H9 (cell line): ENCODE measurements at regions not wholly inside any gene's neighbourhood (a gene's known extent, or its start where the extent isn't known, plus 50 kb on each side); places are given as distances from the start of the nearest gene placed in this dataset.
"Not testable (repeated sequence)": the region's sequence is repeated elsewhere in the genome, so short reads cannot be mapped to it uniquely, and the experiment has no call there.

Experiments used
- DNase-seq: peaks from one replicate; pipeline ENCODE4 v3.0.0-alpha.2; 2017
- H2AFZ ChIP-seq: one replicate; pipeline ENCODE4 v1.6.1; 2013; ENCODE audit warnings: mild to moderate bottlenecking, low read length, control low read depth, moderate library complexity
- H2AK5ac ChIP-seq: 2 replicates; pipeline ENCODE4 v1.6.1; 2013; ENCODE audit warnings: low read length, control low read depth, mixed read lengths; ENCODE audit not compliant: insufficient read length
- H2BK120ac ChIP-seq: one replicate; pipeline ENCODE4 v1.6.1; 2013; ENCODE audit warnings: low read depth, mild to moderate bottlenecking, low read length, control low read depth, inconsistent platforms; ENCODE audit not compliant: poor library complexity, severe bottlenecking
- H2BK12ac ChIP-seq: 2 replicates; pipeline ENCODE4 v1.6.1; 2013; ENCODE audit warnings: low read length, control low read depth, mixed read lengths, low read depth; ENCODE audit not compliant: insufficient read length
- H2BK15ac ChIP-seq: 2 replicates; pipeline ENCODE4 v1.6.1; 2013; ENCODE audit warnings: low read depth, low read length, control low read depth
- H2BK20ac ChIP-seq: one replicate; pipeline ENCODE4 v1.6.1; 2013; ENCODE audit warnings: low read depth, mild to moderate bottlenecking, low read length, control low read depth, inconsistent platforms; ENCODE audit not compliant: poor library complexity, severe bottlenecking
- H2BK5ac ChIP-seq: 2 replicates; pipeline ENCODE4 v1.6.1; 2013; ENCODE audit warnings: low read length, control low read depth, mixed read lengths; ENCODE audit not compliant: insufficient read length
- H3K14ac ChIP-seq: 2 replicates; pipeline ENCODE4 v1.6.1; 2013; ENCODE audit warnings: low read length, control low read depth; ENCODE audit not compliant: insufficient read depth
- H3K18ac ChIP-seq: 2 replicates; pipeline ENCODE4 v1.6.1; 2013; ENCODE audit warnings: low read depth, mild to moderate bottlenecking, mixed read lengths, low read length, control low read depth; ENCODE audit not compliant: insufficient read length
- H3K23ac ChIP-seq: 2 replicates; pipeline ENCODE4 v1.6.1; 2013; ENCODE audit warnings: low read length, control low read depth, mixed read lengths, low read depth; ENCODE audit not compliant: insufficient read length
- H3K23me2 ChIP-seq: 2 replicates; pipeline ENCODE4 v1.6.1; 2013; ENCODE audit warnings: low read depth, mild to moderate bottlenecking, mixed read lengths, low read length, control low read depth; ENCODE audit not compliant: insufficient read length, poor library complexity, severe bottlenecking
- H3K27ac ChIP-seq: 2 replicates; pipeline ENCODE4 v1.5.1; 2013; ENCODE audit warnings: low read length, control low read depth, mixed read lengths, low read depth; ENCODE audit not compliant: insufficient read length
- H3K27me3 ChIP-seq: 2 replicates; pipeline ENCODE4 v1.6.1; 2013; ENCODE audit warnings: low read length, control low read depth, inconsistent platforms; ENCODE audit not compliant: insufficient read depth
- H3K4ac ChIP-seq: 2 replicates; pipeline ENCODE4 v1.6.1; 2013; ENCODE audit warnings: low read depth, mild to moderate bottlenecking, control low read depth, inconsistent platforms, low read length, moderate library complexity
- H3K4me1 ChIP-seq: 2 replicates; pipeline ENCODE4 v1.6.1; 2013; ENCODE audit warnings: low read length, control low read depth, inconsistent platforms; ENCODE audit not compliant: insufficient read depth
- H3K4me2 ChIP-seq: 2 replicates; pipeline ENCODE4 v1.6.1; 2013; ENCODE audit warnings: low read length, control low read depth, mixed read lengths; ENCODE audit not compliant: insufficient read length, insufficient read depth
- H3K56ac ChIP-seq: 2 replicates; pipeline ENCODE4 v1.6.1; 2013; ENCODE audit warnings: low read depth, mild to moderate bottlenecking, mixed read lengths, low read length, control low read depth; ENCODE audit not compliant: insufficient read length
- H3K79me1 ChIP-seq: 2 replicates; pipeline ENCODE4 v1.6.1; 2013; ENCODE audit warnings: low read depth, mild to moderate bottlenecking, moderate library complexity, low read length, control low read depth, inconsistent platforms; ENCODE audit not compliant: insufficient read depth, poor library complexity, severe bottlenecking
- H3K79me2 ChIP-seq: 2 replicates; pipeline ENCODE4 v1.6.1; 2013; ENCODE audit warnings: low read length, control low read depth, inconsistent platforms; ENCODE audit not compliant: insufficient read depth
- H3K9ac ChIP-seq: 2 replicates; pipeline ENCODE4 v1.6.1; 2013; ENCODE audit warnings: low read length, control low read depth, mixed read lengths; ENCODE audit not compliant: insufficient read length; ENCODE audit errors: extremely low read depth
- H3K9me3 ChIP-seq: one replicate; pipeline ENCODE4 v1.6.1; 2013; ENCODE audit warnings: low read depth, low read length, inconsistent platforms; ENCODE audit not compliant: control insufficient read depth
- H3T11ph ChIP-seq: one replicate; pipeline ENCODE4 v1.6.1; 2013; ENCODE audit warnings: mild to moderate bottlenecking, low read length, control low read depth, inconsistent platforms
- H4K20me1 ChIP-seq: one replicate; pipeline ENCODE4 v1.6.1; 2013; ENCODE audit not compliant: control insufficient read depth, insufficient read length, insufficient read depth
- H4K5ac ChIP-seq: 2 replicates; pipeline ENCODE4 v1.6.1; 2013; ENCODE audit warnings: low read depth, mild to moderate bottlenecking, mixed read lengths, low read length, control low read depth; ENCODE audit not compliant: insufficient read length
- H4K8ac ChIP-seq: replicated peaks from 2 replicates; pipeline ENCODE4 v1.6.1; 2013; ENCODE audit warnings: low read length, control low read depth, mixed read lengths, low read depth; ENCODE audit not compliant: insufficient read length
- H4K91ac ChIP-seq: 2 replicates; pipeline ENCODE4 v1.6.1; 2013; ENCODE audit warnings: low read depth, mild to moderate bottlenecking, moderate library complexity, mixed read lengths, low read length, control low read depth; ENCODE audit not compliant: insufficient read length
- H3K27ac Mint-ChIP-seq, 3 experiments: 2 replicates in 2 of 3; 3 replicates in 1 of 3; pipeline ENCODE4 v1.8.0; 2020 to 2021; ENCODE audit warnings: mixed read lengths in 3 of 3, mild to moderate bottlenecking in 1 of 3, moderate library complexity in 1 of 3
- H3K27me3 Mint-ChIP-seq: 2 replicates; pipeline ENCODE4 v1.8.0; 2021; ENCODE audit warnings: low read depth, mild to moderate bottlenecking, moderate library complexity, mixed read lengths
- H3K36me3 Mint-ChIP-seq, 3 experiments: 2 replicates in 2 of 3; 3 replicates in 1 of 3; pipeline ENCODE4 v1.8.0; 2020 to 2021; ENCODE audit warnings: low read depth in 3 of 3, mixed read lengths in 3 of 3; ENCODE audit not compliant: insufficient read depth in 1 of 3
- H3K4me1 Mint-ChIP-seq, 2 experiments: 2 replicates each; pipeline ENCODE4 v1.8.0; 2020; ENCODE audit warnings: mixed read lengths in 2 of 2
- H3K4me3 Mint-ChIP-seq, 2 experiments: 2 replicates in 1 of 2; 3 replicates in 1 of 2; pipeline ENCODE4 v1.8.0; 2020 to 2021; ENCODE audit warnings: mild to moderate bottlenecking in 2 of 2, mixed read lengths in 2 of 2, moderate library complexity in 1 of 2
- H3K9me3 Mint-ChIP-seq, 2 experiments: 2 replicates in 1 of 2; 3 replicates in 1 of 2; pipeline ENCODE4 v1.8.0; 2020; ENCODE audit warnings: mild to moderate bottlenecking in 2 of 2, mixed read lengths in 2 of 2, moderate library complexity in 1 of 2
- WGBS: extraction: QIAGEN DNeasy Blood & Tissue Kit; methylation state at CpG from one replicate; pipeline ENCODE4 v1.1.7; 2013; ENCODE audit warnings: missing lambda C conversion rate, low lambda C conversion rate, mixed read lengths; ENCODE audit not compliant: insufficient read length; ENCODE audit errors: extremely low coverage; 5-methylcytosine and 5-hydroxymethylcytosine counted together

GRCh38 chr4:131762234-131762633 lies 1386.9 kb upstream of the PCDH10 start:
- H3K27ac Mint-ChIP-seq, H2AK5ac ChIP-seq, H3K14ac ChIP-seq, H3K4me2 ChIP-seq, H3K18ac ChIP-seq, H3K56ac ChIP-seq, H3K36me3 Mint-ChIP-seq, H3K27me3 ChIP-seq, H2BK120ac ChIP-seq, H3K9me3 Mint-ChIP-seq, H3K4me3 Mint-ChIP-seq, DNase-seq, H3K23me2 ChIP-seq, H4K8ac ChIP-seq, H2BK15ac ChIP-seq, H3K27ac ChIP-seq, H4K5ac ChIP-seq, H2BK5ac ChIP-seq, H2AFZ ChIP-seq, H2BK20ac ChIP-seq, H3K9ac ChIP-seq, H3K27me3 Mint-ChIP-seq, H3K79me1 ChIP-seq, H2BK12ac ChIP-seq, H3K79me2 ChIP-seq, H3K4ac ChIP-seq, H4K91ac ChIP-seq, H3K23ac ChIP-seq, H3K4me1 Mint-ChIP-seq, H3K4me1 ChIP-seq, H3K9me3 ChIP-seq, H4K20me1 ChIP-seq, H3T11ph ChIP-seq: not testable (repeated sequence)
- WGBS, result no CpG with 5 or more reads among the region's 35 CpGs
